Skeletal muscle tissue (tissue), 3 donors: ENCODE measurements at regions not wholly inside any gene's neighbourhood (a gene's known extent, or its start where the extent isn't known, plus 50 kb on each side); places are given as distances from the start of the nearest gene placed in this dataset.
A peak's percentile ranks its signal among the peaks of the same experiment; 100 is the strongest.

Experiments
- H3K27ac ChIP-seq: one replicate; pipeline ENCODE4 v1.7.0; 2013; ENCODE audit warnings: mild to moderate bottlenecking, low read depth, low read length, inconsistent platforms
- H3K27me3 ChIP-seq, 3 donors: one replicate each; pipeline ENCODE4 v1.7.0; 2013; ENCODE audit warnings: low read length in 3 of 3; ENCODE audit not compliant: control insufficient read depth in 3 of 3, insufficient read depth in 3 of 3
- H3K36me3 ChIP-seq, 3 donors: one replicate each; pipeline ENCODE4 v1.7.0; 2013; ENCODE audit warnings: low read length in 3 of 3; ENCODE audit not compliant: control insufficient read depth in 3 of 3, insufficient read depth in 3 of 3
- H3K4me1 ChIP-seq, 3 donors: one replicate each; pipeline ENCODE4 v1.7.0; 2013; ENCODE audit warnings: low read length in 3 of 3, mild to moderate bottlenecking in 3 of 3; ENCODE audit not compliant: control insufficient read depth in 3 of 3, insufficient read depth in 3 of 3
- H3K4me3 ChIP-seq, 3 donors: one replicate each; pipeline ENCODE4 v1.7.0; 2013; ENCODE audit warnings: low read length in 3 of 3
- H3K9ac ChIP-seq, 3 donors: one replicate each; pipeline ENCODE4 v1.7.0; 2013; ENCODE audit warnings: low read length in 3 of 3, mild to moderate bottlenecking in 3 of 3, moderate library complexity in 2 of 3, low read depth in 1 of 3
- H3K9me3 ChIP-seq, 3 donors: one replicate each; pipeline ENCODE4 v1.7.0; 2013; ENCODE audit warnings: low read length in 3 of 3; ENCODE audit not compliant: control insufficient read depth in 3 of 3
- donor health status: Osteomylitis.

DNA sequence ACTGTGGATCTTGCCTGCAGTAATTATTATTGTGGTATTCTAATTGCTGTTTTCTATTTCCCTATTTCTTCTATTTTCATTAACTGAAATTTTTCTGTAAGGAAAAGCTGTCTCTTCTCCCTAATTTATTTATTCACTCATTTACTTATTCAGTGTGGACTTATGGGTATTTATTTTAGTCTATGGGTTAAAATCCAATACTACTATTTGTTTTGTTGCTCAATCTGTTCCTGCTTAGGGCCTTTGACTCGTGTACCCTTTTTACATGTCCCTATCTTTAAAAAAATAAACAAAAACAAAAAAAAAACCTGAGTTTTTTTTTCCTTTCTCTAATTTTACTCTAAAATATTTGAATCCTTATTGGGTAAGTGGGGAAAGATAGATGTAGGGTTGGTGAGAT lies 166.2 kb upstream of the IVNS1ABP start:
- Histone ChIP-seq H3K27ac (peak overlapping the region; percentile 76), H3K9me3 (no peaks in the 10 kb centered on the region), H3K4me3 (no peak overlapping the region), H3K4me1 (peaks cover 8 to 25% (median 16%) of the 10 kb centered on the region in 3 donors), H3K9ac (no peak overlapping the region), H3K27me3 (no peaks in the 10 kb centered on the region), H3K36me3 (no peaks in the 10 kb centered on the region)

DNA sequence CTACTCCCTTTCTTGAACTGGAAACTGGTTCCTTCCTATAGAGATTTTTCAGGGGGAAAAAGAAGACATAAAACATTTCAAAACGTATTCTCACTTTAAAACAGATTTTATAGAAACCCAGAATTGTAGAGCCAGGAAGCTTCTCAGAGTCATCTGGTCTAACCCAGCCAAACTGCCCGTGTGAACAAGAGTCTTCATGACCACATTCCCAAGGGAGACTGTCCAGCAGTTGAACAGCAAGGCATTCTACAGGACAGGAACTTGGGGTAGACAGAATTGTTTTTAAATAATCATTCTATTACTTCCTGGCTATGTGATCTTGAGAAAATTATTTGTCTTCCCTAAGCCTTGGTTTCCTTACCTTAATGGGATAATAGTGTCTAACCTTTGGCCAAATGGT lies 163.5 kb upstream of the IVNS1ABP start:
- H3K9ac ChIP-seq = no peak overlapping the region
- no peaks in the 10 kb centered on the region for H3K9me3 ChIP-seq
- peaks cover 0 to 13% (median 9%) of the 10 kb centered on the region in 3 donors for H3K4me1 ChIP-seq
- no peaks in the 10 kb centered on the region for H3K36me3 ChIP-seq
- H3K27me3 ChIP-seq = no peaks in the 10 kb centered on the region
- no peak overlapping the region for H3K27ac ChIP-seq
- H3K4me3 ChIP-seq = no peak overlapping the region

DNA sequence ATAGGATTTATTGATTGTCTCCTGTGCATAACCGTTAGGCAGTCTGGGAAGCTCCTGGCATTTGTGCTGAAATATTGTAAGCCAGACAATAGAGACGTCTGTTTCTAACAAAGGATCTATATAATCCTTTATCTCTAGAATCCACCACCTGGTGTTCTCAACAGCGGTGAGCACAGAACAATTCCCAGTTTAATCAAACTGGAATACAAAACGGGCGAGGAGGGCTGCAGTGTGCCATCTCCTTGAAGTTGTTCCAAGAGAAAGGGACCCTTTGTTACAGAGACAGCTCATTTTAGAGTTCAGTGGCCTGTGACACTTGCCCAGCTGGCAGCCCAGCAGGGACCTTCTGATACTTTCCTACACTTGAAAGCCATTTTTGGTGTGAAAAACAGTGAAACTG lies 162.8 kb upstream of the IVNS1ABP start:
- no peaks in the 10 kb centered on the region for H3K9me3 ChIP-seq
- H3K36me3 ChIP-seq = no peaks in the 10 kb centered on the region
- H3K27ac ChIP-seq = no peak overlapping the region
- H3K4me1 ChIP-seq = peaks cover 0 to 13% (median 9%) of the 10 kb centered on the region in 3 donors
- no peak overlapping the region for H3K4me3 ChIP-seq
- no peaks in the 10 kb centered on the region for H3K27me3 ChIP-seq
- H3K9ac ChIP-seq = no peak overlapping the region

DNA sequence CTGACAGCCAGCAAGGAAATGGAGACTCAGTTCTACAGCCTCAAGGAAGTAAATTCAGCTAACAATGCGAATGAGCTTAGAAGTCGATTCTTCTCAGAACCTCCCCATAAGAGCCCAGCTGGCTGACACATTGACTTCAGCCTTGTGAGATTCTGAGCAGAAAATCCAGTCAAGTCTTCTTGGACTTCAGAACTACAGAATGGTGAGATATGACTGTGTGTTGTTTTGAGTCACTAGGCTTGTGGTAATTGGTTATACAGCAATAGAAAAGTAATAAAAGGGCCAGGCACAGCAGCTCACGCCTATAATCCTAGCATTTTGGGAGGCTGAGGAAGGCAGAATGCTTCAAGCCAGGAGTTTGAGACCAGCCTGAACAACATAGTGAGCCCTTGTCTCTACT lies 161.8 kb upstream of the IVNS1ABP start:
- Histone ChIP-seq H3K27ac (no peak overlapping the region), H3K27me3 (no peaks in the 10 kb centered on the region), H3K9me3 (no peaks in the 10 kb centered on the region)

DNA sequence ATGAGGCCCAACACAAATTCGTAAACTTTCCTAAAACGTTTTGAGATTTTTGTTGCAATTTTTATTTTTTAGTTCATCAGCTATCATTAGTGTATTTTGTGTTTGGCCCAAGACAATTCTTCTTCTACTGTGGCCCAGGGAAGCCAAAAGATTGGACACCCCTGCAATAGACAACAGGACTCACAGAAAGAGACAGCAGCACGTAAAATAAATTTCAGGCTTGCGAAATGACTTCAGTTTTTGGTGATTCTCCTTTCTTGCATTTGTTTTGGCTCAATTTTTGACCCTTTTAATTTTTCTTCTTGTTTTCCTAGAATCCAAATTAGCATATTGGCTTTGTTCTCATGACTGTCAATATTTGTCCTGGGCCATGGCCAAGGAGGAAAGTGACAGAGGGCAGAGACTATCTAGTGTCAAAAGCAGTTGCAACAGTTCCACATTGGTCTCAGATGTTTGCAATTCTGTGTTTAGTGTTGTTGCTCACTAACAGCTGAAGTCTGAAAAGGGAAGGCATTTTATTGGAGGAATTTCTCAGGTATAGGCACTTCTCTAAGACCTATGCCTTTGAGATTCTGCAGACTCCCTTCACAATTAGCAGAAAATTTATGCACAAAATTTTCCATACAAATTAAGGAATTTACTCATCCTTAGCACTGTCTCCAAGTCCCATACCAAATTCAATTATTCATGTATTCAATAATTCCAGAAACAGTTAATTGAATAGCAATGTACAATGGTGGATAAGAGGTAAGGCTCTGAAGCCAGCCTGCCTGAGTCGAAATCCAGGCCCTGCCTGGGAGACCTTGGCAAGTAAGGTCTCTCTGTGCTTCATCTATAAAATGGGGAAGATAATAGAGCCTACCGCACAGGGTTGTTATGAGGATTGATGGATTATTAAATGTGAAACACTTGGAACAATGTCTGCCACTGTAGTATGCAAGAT lies 160.9 kb upstream of the IVNS1ABP start:
- H3K27me3 ChIP-seq = no peaks in the 10 kb centered on the region
- H3K4me3 ChIP-seq = no peak overlapping the region
- no peaks in the 10 kb centered on the region for H3K9me3 ChIP-seq

More for the DNA sequence above, 161.8 kb upstream of the IVNS1ABP start:
- Histone ChIP-seq H3K4me1 (peaks cover 0 to 6% (median 5%) of the 10 kb centered on the region in 3 donors), H3K9ac (no peak overlapping the region), H3K36me3 (no peaks in the 10 kb centered on the region), H3K4me3 (no peak overlapping the region)

DNA sequence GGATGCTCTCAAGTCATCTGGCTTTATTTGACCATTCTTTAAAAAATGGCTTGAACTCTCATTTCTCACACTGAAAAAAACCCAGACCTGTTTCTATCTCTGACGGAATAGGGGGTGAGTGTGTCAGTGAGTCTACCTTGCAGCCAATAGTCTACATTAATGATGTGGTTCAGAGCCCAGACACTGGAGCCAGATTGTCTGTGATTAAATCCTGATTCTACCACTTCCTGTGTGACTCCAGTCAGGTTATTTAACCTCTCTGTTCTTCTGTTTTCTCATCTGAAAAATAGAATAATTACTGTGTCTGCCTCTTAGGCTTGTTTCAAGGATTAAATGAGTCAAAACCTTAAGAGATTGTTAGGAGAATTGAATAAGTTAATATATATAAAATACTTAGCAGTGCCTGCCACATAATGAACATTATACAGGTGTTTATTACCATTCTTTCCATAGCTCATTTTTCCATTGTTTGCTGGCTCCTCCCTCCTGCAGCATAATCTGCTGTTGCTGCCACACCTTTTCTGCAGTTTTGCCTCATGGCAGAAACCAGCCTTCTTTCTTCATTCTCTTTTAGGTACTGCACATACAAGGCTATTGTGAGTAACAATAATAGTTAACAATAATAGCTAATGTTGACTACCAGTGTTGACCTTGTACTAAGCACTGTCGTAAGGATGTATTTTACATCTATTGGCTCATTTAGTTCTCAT lies 157.6 kb upstream of the IVNS1ABP start:
- Histone ChIP-seq H3K36me3 (no peaks in the 10 kb centered on the region), H3K27me3 (no peaks in the 10 kb centered on the region), H3K9ac (no peak overlapping the region), H3K27ac (no peak overlapping the region), H3K4me3 (no peak overlapping the region), H3K4me1 (no peaks in the 10 kb centered on the region), H3K9me3 (no peaks in the 10 kb centered on the region)

More for the DNA sequence above, 160.9 kb upstream of the IVNS1ABP start:
- H3K27ac ChIP-seq = no peak overlapping the region
- H3K36me3 ChIP-seq = no peaks in the 10 kb centered on the region
- H3K9ac ChIP-seq = no peak overlapping the region
- H3K4me1 ChIP-seq = no peaks in the 10 kb centered on the region

DNA sequence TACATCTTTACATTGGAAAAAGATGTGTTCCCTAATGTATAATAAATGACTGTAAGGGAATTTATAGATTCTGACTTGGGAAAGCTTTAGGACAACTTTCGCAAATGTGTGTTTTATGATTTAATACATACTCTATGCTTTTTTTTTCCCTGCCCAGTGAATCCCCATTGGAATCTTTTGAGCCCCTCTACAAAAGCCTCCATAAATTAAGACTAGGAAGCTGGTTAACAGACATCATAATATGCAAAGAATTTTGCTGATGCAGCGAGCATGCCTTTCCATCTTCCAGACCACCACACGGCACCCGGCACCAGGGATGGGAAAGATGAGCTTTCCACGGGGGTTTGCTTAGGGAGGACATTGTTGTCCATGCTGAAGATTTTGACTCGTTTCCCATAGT lies 156.1 kb upstream of the IVNS1ABP start:
- Histone ChIP-seq H3K36me3 (no peaks in the 10 kb centered on the region), H3K9ac (no peak overlapping the region), H3K4me3 (no peak overlapping the region), H3K4me1 (no peaks in the 10 kb centered on the region), H3K27me3 (no peaks in the 10 kb centered on the region), H3K27ac (no peak overlapping the region), H3K9me3 (no peaks in the 10 kb centered on the region)

DNA sequence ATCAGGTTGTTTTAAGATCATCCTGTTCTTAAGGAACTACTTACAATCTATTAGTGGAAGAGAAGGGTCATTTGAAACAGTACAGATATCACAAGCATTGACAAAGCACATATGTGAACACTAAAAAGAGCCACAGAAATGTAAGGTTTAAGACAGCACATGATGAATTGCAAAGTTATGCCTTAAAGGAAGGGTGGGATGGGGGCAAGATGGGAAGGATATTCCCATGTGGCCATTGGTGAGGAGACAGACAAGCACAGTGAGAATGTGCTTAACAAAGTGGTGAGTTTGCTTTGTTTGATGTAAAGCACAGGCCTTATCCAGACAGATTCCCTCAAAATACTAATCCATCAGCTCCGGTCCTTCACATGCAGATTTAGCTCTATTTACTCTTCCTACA lies 151.6 kb upstream of the IVNS1ABP start:
- Histone ChIP-seq H3K9me3 (no peaks in the 10 kb centered on the region), H3K4me3 (no peak overlapping the region), H3K4me1 (no peaks in the 10 kb centered on the region), H3K27ac (no peak overlapping the region), H3K9ac (no peak overlapping the region), H3K36me3 (no peaks in the 10 kb centered on the region), H3K27me3 (no peaks in the 10 kb centered on the region)

DNA sequence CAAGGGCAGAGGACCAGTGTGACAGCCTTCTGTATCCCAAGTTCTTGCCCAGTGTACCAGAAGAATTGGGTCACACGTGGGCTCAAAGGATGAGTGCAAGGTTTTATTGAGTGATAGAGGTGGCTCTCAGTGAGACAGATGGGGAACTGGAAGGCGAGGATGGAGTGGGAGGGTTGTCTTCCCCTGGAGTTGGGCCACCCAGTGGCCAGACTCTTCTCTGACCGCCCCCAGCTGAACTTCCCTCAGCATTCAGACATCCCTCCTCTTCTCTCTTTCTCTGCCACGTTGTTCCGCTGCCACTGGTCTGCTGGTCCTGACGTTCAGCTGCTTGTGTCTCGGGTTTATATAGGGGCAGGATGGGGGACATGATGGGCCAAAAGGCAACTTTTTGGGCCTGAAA lies 150.1 kb upstream of the IVNS1ABP start:
- Histone ChIP-seq H3K27me3 (no peaks in the 10 kb centered on the region), H3K9ac (no peak overlapping the region), H3K36me3 (no peaks in the 10 kb centered on the region), H3K4me1 (no peaks in the 10 kb centered on the region), H3K27ac (no peak overlapping the region), H3K9me3 (no peaks in the 10 kb centered on the region), H3K4me3 (no peak overlapping the region)

DNA sequence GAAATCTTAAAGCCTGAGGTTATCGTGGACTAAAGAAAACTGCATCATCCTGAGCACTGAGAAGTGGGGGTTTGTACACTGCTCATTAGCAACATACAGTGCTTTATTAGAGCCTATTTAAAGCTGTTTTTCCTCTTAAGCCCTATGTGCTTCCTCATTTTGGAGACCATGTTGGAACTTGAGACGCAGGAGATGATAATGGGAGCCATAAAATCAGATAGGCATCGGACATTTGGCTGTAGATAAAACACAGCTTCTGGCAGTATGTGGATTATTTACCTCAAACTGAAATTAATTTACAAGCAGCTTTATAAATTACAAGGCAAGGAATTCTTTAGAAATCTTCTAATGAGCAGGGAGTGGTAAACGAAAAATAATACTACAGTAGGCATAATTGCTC lies 147.7 kb upstream of the IVNS1ABP start:
- no peak overlapping the region for H3K27ac ChIP-seq
- H3K27me3 ChIP-seq = no peaks in the 10 kb centered on the region
- H3K9me3 ChIP-seq = no peaks in the 10 kb centered on the region
- H3K9ac ChIP-seq = no peak overlapping the region
- no peaks in the 10 kb centered on the region for H3K4me1 ChIP-seq
- H3K4me3 ChIP-seq = no peak overlapping the region
- no peaks in the 10 kb centered on the region for H3K36me3 ChIP-seq
